K562 (cell line): ENCODE measurements at regions not wholly inside any gene's neighbourhood (a gene's known extent, or its start where the extent isn't known, plus 50 kb on each side); places are given as distances from the start of the nearest gene placed in this dataset.

Source experiments
- ATAC-seq: fragments of 200-7000 bp; cut with Tn5 transposase; 3 replicates; pipeline ENCODE4 v1.9.1; 2020; ENCODE audit warnings: moderate library complexity
- BruUV-seq: library from RNA; stranded (reverse); fragments of 400-500 nt; replicated peaks from 2 replicates; lab custom pipeline; 2021; lab: Mats Ljungman, UMichigan
- CTCF ChIA-PET: fragments of 300-600 bp; formaldehyde crosslinking; extraction: SDS; loops from one replicate; lab custom pipeline; 2021; ENCODE audit warnings: low intra/inter-chr PET ratio; lab: Yijun Ruan, JAX
- POLR2A ChIA-PET: fragments of 300-600, 350-650 bp; sonication (Branson Sonifier 250); formaldehyde crosslinking; extraction: SDS; loops from one replicate; lab custom pipeline; 2021; ENCODE audit warnings: antibody characterized with exemption, inconsistent platforms; lab: Yijun Ruan, JAX
- DNase-seq, 4 experiments: peaks; one replicate each; pipeline versions ENCODE4 v3.0.0 to v3.0.0-alpha.2; 2011 to 2018; ENCODE audit warnings: low spot score in 3 of 4, mixed read lengths in 3 of 4; ENCODE audit errors: extremely low read depth in 1 of 4
- FAIRE-seq: peaks from 2 replicates; lab custom pipeline; 2011; peaks lifted over from hg19 to GRCh38; lab: Jason Lieb, UNC
- H2AFZ ChIP-seq: 2 replicates; pipeline ENCODE4 v1.6.0; 2011; ENCODE audit warnings: low read depth, low read length, control low read depth, inconsistent platforms
- H3K27ac ChIP-seq: fragments of 200-600 bp; 3 replicates; pipeline ENCODE4 v1.8.0; 2011; ENCODE audit warnings: low read depth, mild to moderate bottlenecking, control low read depth, inconsistent platforms, low read length, moderate library complexity, mixed read lengths; ENCODE audit errors: extremely low read depth
- H3K27me3 ChIP-seq, 2 experiments: fragments of 300-600 bp in 1 of 2; 2 replicates in 1 of 2; 3 replicates in 1 of 2; pipeline versions ENCODE4 v1.6.0 to v1.8.0; 2011; ENCODE audit warnings: inconsistent platforms in 2 of 2, low read length in 2 of 2, mild to moderate bottlenecking in 1 of 2, mixed read lengths in 1 of 2, moderate library complexity in 1 of 2; ENCODE audit not compliant: control insufficient read depth in 2 of 2, insufficient read depth in 2 of 2
- H3K36me3 ChIP-seq: fragments of 300-600 bp; 3 replicates; pipeline ENCODE4 v1.8.0; 2011; ENCODE audit warnings: mild to moderate bottlenecking, low read length, inconsistent platforms; ENCODE audit not compliant: control insufficient read depth, insufficient read depth
- H3K4me1 ChIP-seq, 2 experiments: fragments of 200-600 bp in 1 of 2; replicated peaks in 1 of 2; 2 replicates in 1 of 2; 3 replicates in 1 of 2; pipeline versions ENCODE4 v1.5.1 to v1.8.0; 2011; ENCODE audit warnings: inconsistent platforms in 2 of 2, low read length in 2 of 2, mild to moderate bottlenecking in 1 of 2, mixed read lengths in 1 of 2, moderate library complexity in 1 of 2; ENCODE audit not compliant: control insufficient read depth in 2 of 2, insufficient read depth in 2 of 2
- H3K4me2 ChIP-seq: 2 replicates; pipeline ENCODE4 v1.6.1; 2011; ENCODE audit warnings: low read length, control low read depth, inconsistent platforms, mixed read lengths; ENCODE audit not compliant: insufficient read depth
- H3K4me3 ChIP-seq: fragments of 200-600 bp; sonication (generic), shearing (Covaris generic); 2 replicates; pipeline ENCODE4 v1.5.1; 2016; ENCODE audit warnings: control low read depth, inconsistent platforms
- H3K79me2 ChIP-seq: fragments of 200-600 bp; 3 replicates; pipeline ENCODE4 v1.8.0; 2011; ENCODE audit warnings: low read length, inconsistent platforms; ENCODE audit not compliant: control insufficient read depth, insufficient read depth
- H3K9ac ChIP-seq, 2 experiments: 2 replicates each; pipeline versions ENCODE4 v1.6.0 to v1.6.1; 2011; ENCODE audit warnings: low read depth in 2 of 2, low read length in 2 of 2, control low read depth in 1 of 2, inconsistent platforms in 1 of 2, mild to moderate bottlenecking in 1 of 2, mixed read lengths in 1 of 2; ENCODE audit not compliant: insufficient read depth in 1 of 2
- H3K9me1 ChIP-seq: one replicate; pipeline ENCODE4 v1.6.0; 2011; ENCODE audit warnings: inconsistent platforms, mild to moderate bottlenecking, low read length, moderate library complexity; ENCODE audit not compliant: control insufficient read depth, insufficient read depth
- H3K9me3 ChIP-seq: replicated peaks from 2 replicates; pipeline ENCODE4 v1.5.1; 2011; ENCODE audit warnings: low read depth, low read length, inconsistent platforms; ENCODE audit not compliant: control insufficient read depth, insufficient read depth
- H4K20me1 ChIP-seq: replicated peaks from 2 replicates; pipeline ENCODE4 v1.6.1; 2011; ENCODE audit warnings: low read length, inconsistent platforms, mixed read lengths; ENCODE audit not compliant: control insufficient read depth, insufficient read depth
- ARNT ChIP-seq, 2 experiments: fragments of 450-650 bp; IDR thresholded peaks; 2 replicates each; pipeline ENCODE4 v1.6.1; 2016; ENCODE audit warnings: mild to moderate bottlenecking in 1 of 2
- DNMT1 ChIP-seq: fragments of 450-650 bp; IDR thresholded peaks from 2 replicates; pipeline ENCODE4 v1.6.1; 2016; ENCODE audit warnings: antibody characterized with exemption, mild to moderate bottlenecking
- E2F5 ChIP-seq: sonication (generic); formaldehyde crosslinking; IDR thresholded peaks from 2 replicates; pipeline ENCODE4 v1.8.0; 2022; ENCODE audit warnings: mild to moderate bottlenecking, missing genetic modification reagents
- ETV6 ChIP-seq, 3 experiments: fragments of 150-350 bp in 1 of 3; sonication (generic) in 1 of 3; formaldehyde crosslinking in 1 of 3; IDR thresholded peaks; 2 replicates each; pipeline versions ENCODE4 v1.6.1 to v1.8.0; 2014 to 2022; ENCODE audit warnings: borderline replicate concordance in 2 of 3, low read depth in 2 of 3, antibody characterized with exemption in 1 of 3, low read length in 1 of 3, mild to moderate bottlenecking in 1 of 3, missing genetic modification reagents in 1 of 3
- FOXA1 ChIP-seq: fragments of 450-650 bp; IDR thresholded peaks from 2 replicates; pipeline ENCODE4 v1.6.1; 2016; ENCODE audit warnings: mild to moderate bottlenecking, borderline replicate concordance
- GATAD2B ChIP-seq: fragments of 450-650 bp; IDR thresholded peaks from 2 replicates; pipeline ENCODE4 v1.6.1; 2017; ENCODE audit warnings: mild to moderate bottlenecking, borderline replicate concordance
- IRF2 ChIP-seq: sonication (generic); formaldehyde crosslinking; IDR thresholded peaks from 2 replicates; pipeline ENCODE4 v1.8.1; 2022; ENCODE audit warnings: mild to moderate bottlenecking, missing genetic modification reagents
- IRF9 ChIP-seq: fragments of 450-650 bp; IDR thresholded peaks from 2 replicates; pipeline ENCODE4 v1.6.1; 2016; ENCODE audit warnings: missing biosample characterization, missing genetic modification characterization
- KLF16 ChIP-seq: IDR thresholded peaks from 2 replicates; pipeline ENCODE4 v1.6.1; 2016; ENCODE audit warnings: antibody characterized with exemption
- PHF21A ChIP-seq: fragments of 450-650 bp; IDR thresholded peaks from 2 replicates; pipeline ENCODE4 v1.6.1; 2017; ENCODE audit warnings: low read depth, borderline replicate concordance
- RB1 ChIP-seq: fragments of 450-650 bp; IDR thresholded peaks from 2 replicates; pipeline ENCODE4 v1.6.1; 2017; ENCODE audit warnings: low read depth, mild to moderate bottlenecking
- RNF219 ChIP-seq: fragments of 250-450 bp; sonication (Bioruptor Pico); IDR thresholded peaks from 2 replicates; pipeline ENCODE4 v1.5.0; 2022; ENCODE audit warnings: mild to moderate bottlenecking
- SMAD4 ChIP-seq: fragments of 250-450 bp; sonication (Bioruptor Pico); conservative IDR thresholded peaks from 2 replicates; pipeline ENCODE4 v1.8.0; 2021; ENCODE audit warnings: inconsistent platforms, mild to moderate bottlenecking, moderate library complexity
- SMARCA4 ChIP-seq: fragments of 450-650 bp; IDR thresholded peaks from 2 replicates; pipeline ENCODE4 v1.6.1; 2016
- TAF7 ChIP-seq: fragments of 450-650 bp; IDR thresholded peaks from 2 replicates; pipeline ENCODE4 v1.6.1; 2016; ENCODE audit warnings: missing genetic modification characterization, missing compliant biosample characterization
- ZBTB43 ChIP-seq: sonication (generic); formaldehyde crosslinking; IDR thresholded peaks from 2 replicates; pipeline ENCODE4 v1.8.0; 2023; ENCODE audit warnings: mild to moderate bottlenecking, missing genetic modification reagents
- ZNF583 ChIP-seq: fragments of 250-450 bp; sonication (Bioruptor Pico); IDR thresholded peaks from 2 replicates; pipeline ENCODE4 v1.4.0; 2020
- WGBS: fragments of 100-300 bp; shearing (Covaris generic); methylation state at CpG from one replicate; pipeline ENCODE4 v1.1.6; 2016; ENCODE audit warnings: low coverage, mixed read lengths; ENCODE audit not compliant: insufficient coverage; ENCODE audit errors: missing lambda C conversion rate; 5-methylcytosine and 5-hydroxymethylcytosine counted together
- in situ Hi-C: fragments of 300-500 bp; cut with MboI; formaldehyde crosslinking; loops from 4 replicates; pipeline ENCODE4 v1.15.0; 2018; ENCODE audit warnings: inconsistent platforms, mixed read lengths
- intact Hi-C: fragments of 100-400 bp; cut with micrococcal nuclease; formaldehyde crosslinking; loops from 2 replicates; pipeline ENCODE4 v1.14.2; 2022

DNA sequence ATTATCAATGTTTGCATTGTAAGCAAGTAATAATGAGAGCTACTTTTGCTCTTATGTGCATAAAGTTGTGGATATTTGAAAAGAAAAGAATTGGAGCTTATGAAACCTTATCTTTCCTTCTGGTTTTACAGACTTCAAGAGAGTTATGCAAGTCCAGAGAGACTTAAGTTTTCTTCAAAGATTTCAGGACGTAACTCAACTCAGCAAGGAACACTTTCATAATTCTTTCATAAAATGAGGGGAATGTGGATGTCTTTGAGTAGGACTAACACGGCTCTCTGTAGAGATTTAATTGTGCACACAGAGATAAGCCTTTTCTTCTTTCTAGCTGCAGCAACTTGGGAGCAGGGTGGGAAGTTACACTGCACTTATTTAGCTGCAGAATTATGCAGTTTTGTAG lies 97.5 kb downstream of the DNAJB9 start:
- H3K27ac ChIP-seq = no peak overlapping the region
- no peak overlapping the region for H3K4me3 ChIP-seq
- in situ Hi-C loops (no loop called here), intact Hi-C loops (no loop called here)
- POLR2A ChIA-PET = no interaction called here
- no TSS peak for BruUV-seq
- WGBS = 0% methylated on average over 2 of the region's 2 CpGs
- H3K4me1 ChIP-seq = no peaks in the 10 kb centered on the region
- no peaks in the 10 kb centered on the region for H3K79me2 ChIP-seq
- H3K36me3 ChIP-seq = no peaks in the 10 kb centered on the region
- H3K9me3 ChIP-seq = no peaks in the 10 kb centered on the region
- ATAC-seq (no peak), DNase-seq (no peak), FAIRE-seq (no peak)
- no peaks in the 10 kb centered on the region for H3K9me1 ChIP-seq
- CTCF ChIA-PET = no interaction called here
- no peak overlapping the region for H2AFZ ChIP-seq
- H3K4me2 ChIP-seq = no peak overlapping the region
- H3K9ac ChIP-seq = no peak overlapping the region
- no peaks in the 10 kb centered on the region for H4K20me1 ChIP-seq
- no peaks in the 10 kb centered on the region for H3K27me3 ChIP-seq
- no peak for TF ChIP-seq E2F5 (CRISPR knock-in tag)
- no peak for TF ChIP-seq ARNT (IDR thresholded peaks at IDR 0.05)
- no peak for TF ChIP-seq SMARCA4
- TF ChIP-seq RB1 = no peak
- no peak for TF ChIP-seq IRF9 (tag)
- no peak for TF ChIP-seq TAF7 (tag)
- no peak for TF ChIP-seq IRF2 (CRISPR knock-in tag)
- no peak for TF ChIP-seq PHF21A
- no peak for TF ChIP-seq FOXA1
- TF ChIP-seq RNF219 (CRISPR knock-in tag) = no peak
- TF ChIP-seq SMAD4 (CRISPR knock-in tag) = no peak
- TF ChIP-seq GATAD2B = no peak
- TF ChIP-seq DNMT1 = no peak
- no peak for TF ChIP-seq ZBTB43 (CRISPR knock-in tag)
- no peak for TF ChIP-seq ZNF583 (CRISPR knock-in tag)
- no peak for TF ChIP-seq KLF16
- TF ChIP-seq ETV6 (IDR thresholded peaks at IDR 0.05; ENCODE audit: borderline replicate concordance in 1 of 2, low read depth in 2 of 2, low read length in 1 of 2) = no peak
- no peak for TF ChIP-seq ETV6 (CRISPR knock-in tag; IDR thresholded peaks at IDR 0.05; ENCODE audit: borderline replicate concordance)
